ENCODE measurements at regions not wholly inside any gene's neighbourhood (a gene's known extent, or its start where the extent isn't known, plus 50 kb on each side); places are given as distances from the start of the nearest gene placed in this dataset.
"Not testable (repeated sequence)": the region's sequence is repeated elsewhere in the genome, so short reads cannot be mapped to it uniquely, and the experiment has no call there.

- H3K27ac ChIP-seq: not testable (repeated sequence)
Observed at GRCh38 chr11:71638801-71639519, 56.3 kb upstream of the KRTAP5-11 start.

GRCh38 chr11:71639520-71639849, 56.8 kb upstream of the KRTAP5-11 start:
- not testable (repeated sequence) for H3K27ac ChIP-seq
- TF ChIP-seq CTCF (IDR thresholded peaks at IDR 0.05): 0 out of 2 replicates have a peak, but pooled peaks have one; percentile 19

More at GRCh38 chr11:71638801-71639519, 56.3 kb upstream of the KRTAP5-11 start:
- peak; percentile 66 for TF ChIP-seq CTCF (IDR thresholded peaks at IDR 0.05)

GRCh38 chr11:71639916-71640315, 57.2 kb upstream of the KRTAP5-11 start:
- H3K27ac ChIP-seq: not testable (repeated sequence)

GRCh38 chr11:71647078-71647477, 64.4 kb upstream of the KRTAP5-11 start:
- not testable (repeated sequence) for H3K27ac ChIP-seq

- not testable (repeated sequence) for H3K27ac ChIP-seq
Observed at GRCh38 chr11:71652998-71653397, 70.3 kb upstream of the KRTAP5-11 start.

- not testable (repeated sequence) for H3K27ac ChIP-seq
Observed at GRCh38 chr11:71654423-71654822, 71.7 kb upstream of the KRTAP5-11 start.

GRCh38 chr11:71655041-71655440, 72.4 kb upstream of the KRTAP5-11 start:
- not testable (repeated sequence) for H3K27ac ChIP-seq

GRCh38 chr11:71656513-71656912, 73.8 kb upstream of the KRTAP5-11 start:
- not testable (repeated sequence) for H3K27ac ChIP-seq

GRCh38 chr11:71664941-71665340, 82.3 kb upstream of the KRTAP5-11 start:
- H3K27ac ChIP-seq: not testable (repeated sequence)

- H3K27ac ChIP-seq: not testable (repeated sequence)
Observed at GRCh38 chr11:71698110-71698509, 115.4 kb upstream of the KRTAP5-11 start.

- H3K27ac ChIP-seq: not testable (repeated sequence)
Observed at GRCh38 chr11:71698961-71699360, 116.3 kb upstream of the KRTAP5-11 start.

GRCh38 chr11:71701435-71702291, 119.0 kb upstream of the KRTAP5-11 start:
- not testable (repeated sequence) for H3K27ac ChIP-seq

- H3K27ac ChIP-seq: not testable (repeated sequence)
Observed at GRCh38 chr11:71705086-71705737, 122.5 kb upstream of the KRTAP5-11 start.

GRCh38 chr11:71705738-71706432, 123.2 kb upstream of the KRTAP5-11 start:
- not testable (repeated sequence) for H3K27ac ChIP-seq

GRCh38 chr11:71707083-71707482, 124.4 kb upstream of the KRTAP5-11 start:
- not testable (repeated sequence) for H3K27ac ChIP-seq

- not testable (repeated sequence) for H3K27ac ChIP-seq
Observed at GRCh38 chr11:71709541-71709940, 123.5 kb upstream of the DEFB108B start.

- not testable (repeated sequence) for H3K27ac ChIP-seq
Observed at GRCh38 chr11:71710171-71710671, 122.8 kb upstream of the DEFB108B start.

- H3K27ac ChIP-seq: not testable (repeated sequence)
Observed at GRCh38 chr11:71710701-71711385, 122.2 kb upstream of the DEFB108B start.
